Panc1 (cell line): ENCODE measurements at regions not wholly inside any gene's neighbourhood (a gene's known extent, or its start where the extent isn't known, plus 50 kb on each side); places are given as distances from the start of the nearest gene placed in this dataset.

Experiments used
- ATAC-seq: fragments of 200-7000 bp; cut with Tn5 transposase; 2 replicates; pipeline ENCODE4 v1.9.1; 2020; ENCODE audit warnings: mild to moderate bottlenecking, moderate library complexity
- BruUV-seq: library from RNA; stranded (reverse); fragments of 400-500 nt; replicated peaks from 2 replicates; lab custom pipeline; 2021; lab: Mats Ljungman, UMichigan
- CTCF ChIA-PET: fragments of 300-600 bp; sonication (Branson Sonifier 250); formaldehyde crosslinking; loops from one replicate; lab custom pipeline; 2022; ENCODE audit warnings: antibody characterized with exemption; lab: Charles Lee
- POLR2A ChIA-PET: fragments of 300-600 bp; sonication (Branson Sonifier 250); formaldehyde crosslinking; loops from one replicate; lab custom pipeline; 2022; ENCODE audit warnings: antibody characterized with exemption; lab: Charles Lee
- DNase-seq: peaks from one replicate; pipeline ENCODE4 v3.0.0-alpha.2; 2010; ENCODE audit warnings: low read depth, low spot score
- H3K27ac ChIP-seq: 2 replicates; pipeline ENCODE4 v1.5.1; 2011; ENCODE audit warnings: mild to moderate bottlenecking, low read length, inconsistent platforms
- H3K27me3 ChIP-seq: fragments of 200-500 bp; sonication (Bioruptor generic); 2 replicates; pipeline ENCODE4 v1.6.0; 2014; ENCODE audit warnings: low read length, inconsistent platforms; ENCODE audit not compliant: control insufficient read depth, insufficient read depth
- H3K36me3 ChIP-seq: fragments of 200-500 bp; sonication (Bioruptor generic); 2 replicates; pipeline ENCODE4 v1.5.1; 2014; ENCODE audit warnings: inconsistent platforms, mild to moderate bottlenecking, low read length, moderate library complexity; ENCODE audit not compliant: control insufficient read depth, insufficient read depth
- H3K4me1 ChIP-seq: 2 replicates; pipeline ENCODE4 v1.5.1; 2011; ENCODE audit warnings: inconsistent platforms, mild to moderate bottlenecking, low read length, moderate library complexity; ENCODE audit not compliant: control insufficient read depth, insufficient read depth
- H3K4me3 ChIP-seq, 2 experiments: 2 replicates each; pipeline ENCODE4 v1.5.1; 2011 to 2012; ENCODE audit warnings: low read depth in 2 of 2, low read length in 2 of 2, mild to moderate bottlenecking in 2 of 2, inconsistent platforms in 1 of 2, moderate library complexity in 1 of 2
- H3K9me3 ChIP-seq: fragments of 200-500 bp; sonication (Bioruptor generic); 2 replicates; pipeline ENCODE4 v1.5.1; 2014; ENCODE audit warnings: low read depth, mild to moderate bottlenecking, inconsistent platforms, low read length, moderate library complexity; ENCODE audit not compliant: control insufficient read depth, insufficient read depth
- POLR2AphosphoS5 ChIP-seq: IDR thresholded peaks from 2 replicates; pipeline ENCODE4 v1.6.1; 2012; ENCODE audit warnings: mild to moderate bottlenecking, low read depth, low read length, moderate library complexity
- SIN3A ChIP-seq: IDR thresholded peaks from 2 replicates; pipeline ENCODE4 v1.6.1; 2012; ENCODE audit warnings: low read depth, mild to moderate bottlenecking, low read length, moderate library complexity, borderline replicate concordance; ENCODE audit not compliant: insufficient read depth
- TCF7L2 ChIP-seq: IDR thresholded peaks from 2 replicates; pipeline ENCODE4 v1.6.1; 2011; ENCODE audit warnings: mild to moderate bottlenecking, low read depth, low read length, inconsistent platforms
- in situ Hi-C: cut with HindIII; loops from 2 replicates; pipeline ENCODE4 v1.10.0; 2016; ENCODE audit warnings: low sequenced_read_pairs, low pct_unique_long_range_greater_than_20kb
- intact Hi-C: fragments of 100-400 bp; cut with micrococcal nuclease; formaldehyde crosslinking; loops from one replicate; pipeline ENCODE4 v1.10.0; 2022; ENCODE audit not compliant: unreplicated experiment
- TF ChIP-seq, protein P1 (sequence below): fragments of 450-650 bp; IDR thresholded peaks from 2 replicates; pipeline ENCODE4 v1.5.1; 2017; ENCODE audit warnings: mild to moderate bottlenecking
- TF ChIP-seq, protein P2 (sequence below), 2 experiments: IDR thresholded peaks; 2 replicates each; pipeline ENCODE4 v1.6.1; 2011 to 2012; ENCODE audit warnings: low read depth in 2 of 2, control low read depth in 1 of 2, low read length in 1 of 2, mild to moderate bottlenecking in 1 of 2, moderate library complexity in 1 of 2; ENCODE audit not compliant: insufficient read depth in 1 of 2

DNA sequence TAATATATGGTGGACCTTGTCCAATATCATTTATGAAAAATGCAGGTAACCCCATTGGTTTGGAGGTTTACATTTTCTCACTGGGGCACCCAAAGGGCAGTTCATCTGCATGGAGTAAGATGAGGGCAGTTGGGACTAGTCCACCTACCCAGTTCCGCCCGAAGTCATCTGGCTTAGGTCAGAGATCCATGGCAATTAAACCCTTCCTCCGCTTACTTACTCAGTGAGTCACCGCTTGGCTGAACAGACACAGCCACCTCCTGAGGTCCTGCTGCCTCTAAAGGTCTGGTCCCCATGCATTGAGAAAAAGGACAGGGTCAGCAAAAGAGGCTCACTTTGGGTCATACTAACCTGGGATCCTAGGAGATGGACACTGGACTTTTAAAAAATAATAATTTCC, 102.9 kb upstream of the PRL start:
- ChIA-PET CTCF (no interaction called here), POLR2A (no interaction called here)
- no peak for ATAC-seq
- no peak for TF ChIP-seq TCF7L2
- DNase-seq = no peak
- no peaks in the 10 kb centered on the region for H3K4me1 ChIP-seq
- H3K27me3 ChIP-seq = no peaks in the 10 kb centered on the region
- no peaks in the 10 kb centered on the region for H3K36me3 ChIP-seq
- intact Hi-C loops (no loop called here), in situ Hi-C loops (no loop called here)
- no TSS peak for BruUV-seq
- no peak overlapping the region for H3K4me3 ChIP-seq
- no peaks in the 10 kb centered on the region for H3K9me3 ChIP-seq
- H3K27ac ChIP-seq = no peak overlapping the region

DNA sequence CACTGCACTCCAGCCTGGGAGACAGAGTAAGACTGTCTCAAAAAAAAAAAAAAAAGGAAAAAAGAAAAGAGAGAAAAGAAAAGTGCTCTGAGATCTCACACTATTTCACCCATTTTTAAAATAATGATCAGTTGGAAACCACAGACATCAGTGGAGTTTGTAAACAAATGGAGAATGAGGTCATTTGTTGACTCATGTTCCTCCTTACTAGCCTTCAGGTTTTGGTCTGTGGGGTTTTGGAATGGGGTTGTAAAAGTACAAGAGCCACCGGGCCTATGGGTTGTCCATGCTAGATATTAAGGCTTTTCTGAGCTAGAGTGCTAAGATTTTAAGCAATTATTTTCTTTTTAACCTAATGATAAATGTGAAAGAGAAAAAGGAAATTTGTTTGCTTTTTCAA, 104.4 kb upstream of the PRL start:
- no peak for TF ChIP-seq POLR2AphosphoS5
- TF ChIP-seq, protein P1, sequence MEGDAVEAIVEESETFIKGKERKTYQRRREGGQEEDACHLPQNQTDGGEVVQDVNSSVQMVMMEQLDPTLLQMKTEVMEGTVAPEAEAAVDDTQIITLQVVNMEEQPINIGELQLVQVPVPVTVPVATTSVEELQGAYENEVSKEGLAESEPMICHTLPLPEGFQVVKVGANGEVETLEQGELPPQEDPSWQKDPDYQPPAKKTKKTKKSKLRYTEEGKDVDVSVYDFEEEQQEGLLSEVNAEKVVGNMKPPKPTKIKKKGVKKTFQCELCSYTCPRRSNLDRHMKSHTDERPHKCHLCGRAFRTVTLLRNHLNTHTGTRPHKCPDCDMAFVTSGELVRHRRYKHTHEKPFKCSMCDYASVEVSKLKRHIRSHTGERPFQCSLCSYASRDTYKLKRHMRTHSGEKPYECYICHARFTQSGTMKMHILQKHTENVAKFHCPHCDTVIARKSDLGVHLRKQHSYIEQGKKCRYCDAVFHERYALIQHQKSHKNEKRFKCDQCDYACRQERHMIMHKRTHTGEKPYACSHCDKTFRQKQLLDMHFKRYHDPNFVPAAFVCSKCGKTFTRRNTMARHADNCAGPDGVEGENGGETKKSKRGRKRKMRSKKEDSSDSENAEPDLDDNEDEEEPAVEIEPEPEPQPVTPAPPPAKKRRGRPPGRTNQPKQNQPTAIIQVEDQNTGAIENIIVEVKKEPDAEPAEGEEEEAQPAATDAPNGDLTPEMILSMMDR = no peak
- no peak for TF ChIP-seq TCF7L2
- TF ChIP-seq, protein P2, sequence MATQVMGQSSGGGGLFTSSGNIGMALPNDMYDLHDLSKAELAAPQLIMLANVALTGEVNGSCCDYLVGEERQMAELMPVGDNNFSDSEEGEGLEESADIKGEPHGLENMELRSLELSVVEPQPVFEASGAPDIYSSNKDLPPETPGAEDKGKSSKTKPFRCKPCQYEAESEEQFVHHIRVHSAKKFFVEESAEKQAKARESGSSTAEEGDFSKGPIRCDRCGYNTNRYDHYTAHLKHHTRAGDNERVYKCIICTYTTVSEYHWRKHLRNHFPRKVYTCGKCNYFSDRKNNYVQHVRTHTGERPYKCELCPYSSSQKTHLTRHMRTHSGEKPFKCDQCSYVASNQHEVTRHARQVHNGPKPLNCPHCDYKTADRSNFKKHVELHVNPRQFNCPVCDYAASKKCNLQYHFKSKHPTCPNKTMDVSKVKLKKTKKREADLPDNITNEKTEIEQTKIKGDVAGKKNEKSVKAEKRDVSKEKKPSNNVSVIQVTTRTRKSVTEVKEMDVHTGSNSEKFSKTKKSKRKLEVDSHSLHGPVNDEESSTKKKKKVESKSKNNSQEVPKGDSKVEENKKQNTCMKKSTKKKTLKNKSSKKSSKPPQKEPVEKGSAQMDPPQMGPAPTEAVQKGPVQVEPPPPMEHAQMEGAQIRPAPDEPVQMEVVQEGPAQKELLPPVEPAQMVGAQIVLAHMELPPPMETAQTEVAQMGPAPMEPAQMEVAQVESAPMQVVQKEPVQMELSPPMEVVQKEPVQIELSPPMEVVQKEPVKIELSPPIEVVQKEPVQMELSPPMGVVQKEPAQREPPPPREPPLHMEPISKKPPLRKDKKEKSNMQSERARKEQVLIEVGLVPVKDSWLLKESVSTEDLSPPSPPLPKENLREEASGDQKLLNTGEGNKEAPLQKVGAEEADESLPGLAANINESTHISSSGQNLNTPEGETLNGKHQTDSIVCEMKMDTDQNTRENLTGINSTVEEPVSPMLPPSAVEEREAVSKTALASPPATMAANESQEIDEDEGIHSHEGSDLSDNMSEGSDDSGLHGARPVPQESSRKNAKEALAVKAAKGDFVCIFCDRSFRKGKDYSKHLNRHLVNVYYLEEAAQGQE (IDR thresholded peaks at IDR 0.05; ENCODE audit: insufficient read depth in 1 of 2, low read depth in 2 of 2, low read length in 1 of 2) = no peak
- TF ChIP-seq SIN3A = no peak
- H3K27ac ChIP-seq = no peak overlapping the region
- no peak for ATAC-seq
- no peaks in the 10 kb centered on the region for H3K9me3 ChIP-seq
- BruUV-seq = no TSS peak
- H3K27me3 ChIP-seq = no peaks in the 10 kb centered on the region
- ChIA-PET CTCF (no interaction called here), POLR2A (no interaction called here)
- no peak for DNase-seq
- in situ Hi-C loops = no loop called here
- intact Hi-C loops = no loop called here
- no peak overlapping the region for H3K4me3 ChIP-seq
- H3K36me3 ChIP-seq = no peaks in the 10 kb centered on the region
- H3K4me1 ChIP-seq = no peaks in the 10 kb centered on the region

DNA sequence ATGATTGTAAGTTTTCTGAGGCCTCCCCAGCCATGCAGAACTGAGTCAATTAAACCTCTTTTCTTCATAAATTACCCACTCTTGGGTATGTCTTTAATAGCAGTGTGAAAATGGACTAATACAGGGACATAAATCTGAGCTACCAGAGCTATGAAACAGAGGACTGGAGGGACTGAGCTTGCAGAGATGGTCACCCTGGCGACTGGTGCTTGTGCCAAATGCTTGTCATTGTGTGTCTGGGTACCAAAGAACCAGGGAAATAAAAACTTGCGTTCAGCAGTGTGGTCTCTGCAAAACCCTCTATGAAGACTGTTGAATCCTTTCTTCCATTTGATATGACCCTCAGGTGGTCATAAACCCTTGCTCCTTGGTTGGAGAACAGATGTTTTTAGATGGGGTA, 105.1 kb upstream of the PRL start:
- no peak for DNase-seq
- Histone ChIP-seq H3K4me1 (no peaks in the 10 kb centered on the region), H3K9me3 (no peaks in the 10 kb centered on the region), H3K4me3 (no peak overlapping the region), H3K27me3 (no peaks in the 10 kb centered on the region), H3K36me3 (no peaks in the 10 kb centered on the region), H3K27ac (no peak overlapping the region)
- in situ Hi-C loops (no loop called here), intact Hi-C loops (no loop called here)
- TF ChIP-seq TCF7L2 = no peak
- TF ChIP-seq, protein P1 = no peak
- TF ChIP-seq, protein P2 (IDR thresholded peaks at IDR 0.05; ENCODE audit: insufficient read depth in 1 of 2, low read depth in 2 of 2, low read length in 1 of 2) = no peak
- no peak for TF ChIP-seq SIN3A
- TF ChIP-seq POLR2AphosphoS5 = no peak
- CTCF ChIA-PET = no interaction called here
- no TSS peak for BruUV-seq
- no peak for ATAC-seq
- POLR2A ChIA-PET = no interaction called here
